WTC11 (cell line): ENCODE measurements at regions not wholly inside any gene's neighbourhood (a gene's known extent, or its start where the extent isn't known, plus 50 kb on each side); places are given as distances from the start of the nearest gene placed in this dataset.

ENCODE experiments used
- ATAC-seq: fragments of 200-7000 bp; cut with Tn5 transposase; 2 replicates; pipeline ENCODE4 v1.10.0; 2021; ENCODE audit warnings: mild to moderate bottlenecking, moderate library complexity
- CTCF ChIA-PET: fragments of 300-600 bp; sonication (Branson Sonifier 250); formaldehyde crosslinking; loops from one replicate; lab custom pipeline; 2021; ENCODE audit warnings: antibody characterized with exemption; lab: Charles Lee
- POLR2A ChIA-PET: fragments of 350-600 bp; sonication (Branson Sonifier 250); formaldehyde crosslinking; loops from one replicate; lab custom pipeline; 2021; ENCODE audit warnings: antibody characterized with exemption; lab: Charles Lee
- DNase-seq: peaks from one replicate; pipeline ENCODE4 v3.0.0; 2021; ENCODE audit warnings: low spot score
- H3K27ac Mint-ChIP-seq: 2 replicates; pipeline ENCODE4 v1.8.0; 2021; ENCODE audit warnings: mixed read lengths
- H3K27me3 Mint-ChIP-seq: 2 replicates; pipeline ENCODE4 v1.8.0; 2021; ENCODE audit warnings: low read depth, mild to moderate bottlenecking, moderate library complexity, mixed read lengths
- H3K36me3 Mint-ChIP-seq: 2 replicates; pipeline ENCODE4 v1.8.0; 2021; ENCODE audit warnings: mixed read lengths
- H3K4me1 Mint-ChIP-seq: 2 replicates; pipeline ENCODE4 v1.8.0; 2022; ENCODE audit warnings: mixed read lengths
- H3K4me3 Mint-ChIP-seq: 2 replicates; pipeline ENCODE4 v1.8.0; 2021; ENCODE audit warnings: mild to moderate bottlenecking, moderate library complexity, mixed read lengths
- H3K9me3 Mint-ChIP-seq: 2 replicates; pipeline ENCODE4 v1.8.0; 2021; ENCODE audit warnings: mixed read lengths
- ATF2 ChIP-seq: sonication (generic); formaldehyde crosslinking; IDR thresholded peaks from 2 replicates; pipeline ENCODE4 v1.8.1; 2022; ENCODE audit warnings: low read depth, missing genetic modification reagents, borderline replicate concordance
- FOXK1 ChIP-seq: sonication (generic); formaldehyde crosslinking; IDR thresholded peaks from 2 replicates; pipeline ENCODE4 v1.8.0; 2022; ENCODE audit warnings: mild to moderate bottlenecking, moderate library complexity, missing genetic modification reagents
- JAZF1 ChIP-seq: fragments of 250-450 bp; sonication (Bioruptor Pico); IDR thresholded peaks from 2 replicates; pipeline ENCODE4 v1.9.0; 2021; ENCODE audit warnings: moderate library complexity, mild to moderate bottlenecking, inconsistent platforms
- MXD4 ChIP-seq: fragments of 250-450 bp; sonication (Bioruptor Pico); IDR thresholded peaks from 2 replicates; pipeline ENCODE4 v1.8.0; 2021; ENCODE audit warnings: mild to moderate bottlenecking, moderate library complexity, borderline replicate concordance
- NFYB ChIP-seq: sonication (generic); formaldehyde crosslinking; conservative IDR thresholded peaks from 2 replicates; pipeline ENCODE4 v1.8.0; 2022; ENCODE audit warnings: low read depth, missing genetic modification reagents
- PRRX2 ChIP-seq: fragments of 250-450 bp; sonication (Bioruptor Pico); IDR thresholded peaks from 2 replicates; pipeline ENCODE4 v1.8.0; 2021; ENCODE audit warnings: mild to moderate bottlenecking
- STAT6 ChIP-seq: sonication (generic); formaldehyde crosslinking; conservative IDR thresholded peaks from 2 replicates; pipeline ENCODE4 v1.8.1; 2023; ENCODE audit warnings: mild to moderate bottlenecking, low read depth, missing genetic modification reagents, moderate library complexity
- TEAD4 ChIP-seq: sonication (generic); formaldehyde crosslinking; IDR thresholded peaks from 2 replicates; pipeline ENCODE4 v1.8.0; 2022; ENCODE audit warnings: mild to moderate bottlenecking, missing genetic modification reagents
- USF1 ChIP-seq: sonication (generic); formaldehyde crosslinking; IDR thresholded peaks from 2 replicates; pipeline ENCODE4 v1.8.0; 2022; ENCODE audit warnings: mild to moderate bottlenecking, missing genetic modification reagents
- ZBTB21 ChIP-seq: sonication (generic); formaldehyde crosslinking; IDR thresholded peaks from 2 replicates; pipeline ENCODE4 v1.8.1; 2023; ENCODE audit warnings: mild to moderate bottlenecking, missing genetic modification reagents, borderline replicate concordance
- ZNF232 ChIP-seq: sonication (generic); formaldehyde crosslinking; IDR thresholded peaks from 2 replicates; pipeline ENCODE4 v1.8.0; 2022; ENCODE audit warnings: mild to moderate bottlenecking, missing genetic modification reagents
- TF ChIP-seq, protein P1 (sequence below): fragments of 250-450 bp; sonication (Bioruptor Pico); IDR thresholded peaks from 2 replicates; pipeline ENCODE4 v1.9.0; 2021; ENCODE audit warnings: moderate library complexity, mild to moderate bottlenecking, inconsistent platforms, borderline replicate concordance
- TF ChIP-seq, protein P2 (sequence below): fragments of 250-450 bp; sonication (Bioruptor Pico); conservative IDR thresholded peaks from 2 replicates; pipeline ENCODE4 v1.9.0; 2021; ENCODE audit warnings: mild to moderate bottlenecking
- TF ChIP-seq, protein P3 (sequence below): sonication (generic); formaldehyde crosslinking; IDR thresholded peaks from 2 replicates; pipeline ENCODE4 v1.8.1; 2023; ENCODE audit warnings: mild to moderate bottlenecking, missing genetic modification reagents
- TF ChIP-seq, protein P4 (sequence below): sonication (generic); formaldehyde crosslinking; IDR thresholded peaks from 2 replicates; pipeline ENCODE4 v1.8.0; 2023; ENCODE audit warnings: missing genetic modification reagents
- TF ChIP-seq, protein P5 (sequence below): sonication (generic); formaldehyde crosslinking; IDR thresholded peaks from 2 replicates; pipeline ENCODE4 v1.8.1; 2023; ENCODE audit warnings: mild to moderate bottlenecking, missing genetic modification reagents, borderline replicate concordance

- Mint-ChIP-seq H3K36me3 (peaks cover 9% of the 10 kb centered on the region), H3K27me3 (no peaks in the 10 kb centered on the region; the same call in 1 of the 2 replicates), H3K4me3 (no peak overlapping the region), H3K4me1 (no peaks in the 10 kb centered on the region), H3K9me3 (peaks cover 20% of the 10 kb centered on the region), H3K27ac (no peak overlapping the region)
- ChIA-PET CTCF (no interaction called here), POLR2A (no interaction called here)
- ATAC-seq (no peak), DNase-seq (no peak)
- TF ChIP-seq, protein P1, sequence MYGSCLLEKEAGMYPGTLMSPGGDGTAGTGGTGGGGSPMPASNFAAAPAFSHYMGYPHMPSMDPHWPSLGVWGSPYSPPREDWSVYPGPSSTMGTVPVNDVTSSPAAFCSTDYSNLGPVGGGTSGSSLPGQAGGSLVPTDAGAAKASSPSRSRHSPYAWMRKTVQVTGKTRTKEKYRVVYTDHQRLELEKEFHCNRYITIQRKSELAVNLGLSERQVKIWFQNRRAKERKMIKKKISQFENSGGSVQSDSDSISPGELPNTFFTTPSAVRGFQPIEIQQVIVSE (CRISPR knock-in tag), result no peak
- TF ChIP-seq NFYB (CRISPR knock-in tag), result no peak
- TF ChIP-seq ATF2 (CRISPR knock-in tag), result no peak
- no peak for TF ChIP-seq ZBTB21 (CRISPR knock-in tag)
- TF ChIP-seq, protein P2, sequence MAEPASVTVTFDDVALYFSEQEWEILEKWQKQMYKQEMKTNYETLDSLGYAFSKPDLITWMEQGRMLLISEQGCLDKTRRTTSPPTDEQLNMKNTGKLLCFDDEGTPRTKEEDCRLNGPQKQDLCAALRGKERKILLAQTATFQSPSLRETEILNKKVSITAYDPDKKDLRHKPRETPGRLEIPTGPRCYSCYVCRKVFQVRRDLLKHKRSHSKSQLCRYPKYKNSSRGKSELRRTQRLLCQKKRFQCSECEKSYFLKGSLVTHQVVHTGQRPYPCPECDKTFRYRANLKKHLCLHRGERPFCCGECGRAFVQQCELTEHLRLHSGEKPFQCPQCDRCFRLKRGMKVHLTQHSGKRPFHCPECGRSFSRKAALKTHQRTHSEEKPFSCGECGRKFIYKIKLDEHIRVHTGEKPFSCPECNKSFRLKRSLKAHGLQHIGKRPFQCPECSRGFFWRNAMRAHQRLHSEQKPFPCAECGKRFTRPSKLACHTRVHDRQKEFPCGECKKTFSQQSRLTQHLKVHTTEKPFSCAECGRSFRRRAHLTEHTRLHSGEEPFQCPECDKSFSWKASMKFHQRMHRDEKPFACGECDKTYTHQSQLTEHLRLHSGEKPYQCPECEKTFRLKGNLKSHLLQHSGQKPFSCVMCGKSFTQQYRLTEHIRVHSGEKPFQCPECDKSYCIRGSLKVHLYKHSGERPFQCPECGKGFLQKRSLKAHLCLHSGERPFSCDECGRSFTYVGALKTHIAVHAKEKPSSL, result no peak
These were observed 75.9 kb upstream of the TCF4 start for GRCh38 chr18:55663891-55664290.

- DNase-seq, result no peak
- H3K27ac Mint-ChIP-seq, result no peak overlapping the region
- H3K9me3 Mint-ChIP-seq, result peaks cover under 1% of the 10 kb centered on the region; the same call in 1 of the 2 replicates
- TF ChIP-seq, protein P3, sequence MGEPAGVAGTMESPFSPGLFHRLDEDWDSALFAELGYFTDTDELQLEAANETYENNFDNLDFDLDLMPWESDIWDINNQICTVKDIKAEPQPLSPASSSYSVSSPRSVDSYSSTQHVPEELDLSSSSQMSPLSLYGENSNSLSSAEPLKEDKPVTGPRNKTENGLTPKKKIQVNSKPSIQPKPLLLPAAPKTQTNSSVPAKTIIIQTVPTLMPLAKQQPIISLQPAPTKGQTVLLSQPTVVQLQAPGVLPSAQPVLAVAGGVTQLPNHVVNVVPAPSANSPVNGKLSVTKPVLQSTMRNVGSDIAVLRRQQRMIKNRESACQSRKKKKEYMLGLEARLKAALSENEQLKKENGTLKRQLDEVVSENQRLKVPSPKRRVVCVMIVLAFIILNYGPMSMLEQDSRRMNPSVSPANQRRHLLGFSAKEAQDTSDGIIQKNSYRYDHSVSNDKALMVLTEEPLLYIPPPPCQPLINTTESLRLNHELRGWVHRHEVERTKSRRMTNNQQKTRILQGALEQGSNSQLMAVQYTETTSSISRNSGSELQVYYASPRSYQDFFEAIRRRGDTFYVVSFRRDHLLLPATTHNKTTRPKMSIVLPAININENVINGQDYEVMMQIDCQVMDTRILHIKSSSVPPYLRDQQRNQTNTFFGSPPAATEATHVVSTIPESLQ (CRISPR knock-in tag), result no peak
- TF ChIP-seq, all 79 proteins: peak for 0
- H3K27me3 Mint-ChIP-seq, result no peaks in the 10 kb centered on the region
- ChIA-PET CTCF (no interaction called here), POLR2A (no interaction called here)
- ATAC-seq, result no peak
- H3K4me1 Mint-ChIP-seq, result no peaks in the 10 kb centered on the region
- no peaks in the 10 kb centered on the region for H3K36me3 Mint-ChIP-seq
- no peak overlapping the region for H3K4me3 Mint-ChIP-seq
These were observed 70.6 kb upstream of the TCF4 start for GRCh38 chr18:55658598-55658997.

DNA sequence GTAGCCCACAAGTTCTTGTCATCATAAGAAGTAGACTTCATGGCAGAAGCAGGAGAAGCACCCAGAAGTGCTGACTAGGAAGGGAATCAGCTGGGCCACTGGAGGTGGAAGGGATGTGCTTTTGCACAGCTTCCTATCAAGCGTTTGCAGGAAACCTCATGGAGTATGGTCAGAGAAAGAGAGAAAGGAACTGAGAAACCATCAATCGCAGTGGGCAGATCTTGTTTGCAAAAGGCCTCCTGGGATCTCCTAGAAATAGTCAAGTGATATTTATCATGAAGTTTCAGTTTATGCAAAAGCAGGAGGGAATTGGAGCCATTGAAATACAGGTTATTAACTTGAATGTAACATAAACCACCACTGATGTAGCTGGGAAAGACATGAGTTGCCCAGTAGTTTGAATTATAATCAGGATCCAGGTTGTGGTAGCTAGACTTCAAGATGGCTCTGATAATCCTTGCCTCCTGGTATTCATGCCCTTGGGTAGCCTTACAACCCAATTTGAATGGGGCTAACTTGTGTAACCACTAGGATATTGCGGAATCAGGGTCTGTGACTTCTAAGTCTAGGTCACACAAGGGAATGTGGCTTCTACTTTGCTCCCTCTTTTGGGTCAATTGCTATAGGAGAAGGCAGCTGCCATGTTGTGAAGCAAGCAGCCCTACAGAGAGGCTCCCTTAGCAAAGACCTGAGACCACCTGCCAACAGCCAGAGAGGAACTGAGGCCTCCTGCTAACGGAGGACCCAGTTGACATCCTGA lies 69.8 kb upstream of the TCF4 start:
- Mint-ChIP-seq H3K4me1 (no peaks in the 10 kb centered on the region), H3K27me3 (no peaks in the 10 kb centered on the region), H3K27ac (no peak overlapping the region), H3K4me3 (no peak overlapping the region), H3K9me3 (peaks cover 4% of the 10 kb centered on the region; the same call in 1 of the 2 replicates), H3K36me3 (no peaks in the 10 kb centered on the region)
- POLR2A ChIA-PET, result no interaction called here
- DNase-seq (no peak), ATAC-seq (no peak)
- CTCF ChIA-PET, result no interaction called here
- TF ChIP-seq FOXK1 (CRISPR knock-in tag) (no peak), PRRX2 (CRISPR knock-in tag) (no peak), JAZF1 (CRISPR knock-in tag) (no peak), USF1 (CRISPR knock-in tag) (no peak), STAT6 (no peak), TEAD4 (CRISPR knock-in tag) (no peak), MXD4 (no peak), ZNF232 (CRISPR knock-in tag) (no peak)
- TF ChIP-seq, protein P4, sequence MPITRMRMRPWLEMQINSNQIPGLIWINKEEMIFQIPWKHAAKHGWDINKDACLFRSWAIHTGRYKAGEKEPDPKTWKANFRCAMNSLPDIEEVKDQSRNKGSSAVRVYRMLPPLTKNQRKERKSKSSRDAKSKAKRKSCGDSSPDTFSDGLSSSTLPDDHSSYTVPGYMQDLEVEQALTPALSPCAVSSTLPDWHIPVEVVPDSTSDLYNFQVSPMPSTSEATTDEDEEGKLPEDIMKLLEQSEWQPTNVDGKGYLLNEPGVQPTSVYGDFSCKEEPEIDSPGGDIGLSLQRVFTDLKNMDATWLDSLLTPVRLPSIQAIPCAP (CRISPR knock-in tag), result no peak
- TF ChIP-seq, protein P5, sequence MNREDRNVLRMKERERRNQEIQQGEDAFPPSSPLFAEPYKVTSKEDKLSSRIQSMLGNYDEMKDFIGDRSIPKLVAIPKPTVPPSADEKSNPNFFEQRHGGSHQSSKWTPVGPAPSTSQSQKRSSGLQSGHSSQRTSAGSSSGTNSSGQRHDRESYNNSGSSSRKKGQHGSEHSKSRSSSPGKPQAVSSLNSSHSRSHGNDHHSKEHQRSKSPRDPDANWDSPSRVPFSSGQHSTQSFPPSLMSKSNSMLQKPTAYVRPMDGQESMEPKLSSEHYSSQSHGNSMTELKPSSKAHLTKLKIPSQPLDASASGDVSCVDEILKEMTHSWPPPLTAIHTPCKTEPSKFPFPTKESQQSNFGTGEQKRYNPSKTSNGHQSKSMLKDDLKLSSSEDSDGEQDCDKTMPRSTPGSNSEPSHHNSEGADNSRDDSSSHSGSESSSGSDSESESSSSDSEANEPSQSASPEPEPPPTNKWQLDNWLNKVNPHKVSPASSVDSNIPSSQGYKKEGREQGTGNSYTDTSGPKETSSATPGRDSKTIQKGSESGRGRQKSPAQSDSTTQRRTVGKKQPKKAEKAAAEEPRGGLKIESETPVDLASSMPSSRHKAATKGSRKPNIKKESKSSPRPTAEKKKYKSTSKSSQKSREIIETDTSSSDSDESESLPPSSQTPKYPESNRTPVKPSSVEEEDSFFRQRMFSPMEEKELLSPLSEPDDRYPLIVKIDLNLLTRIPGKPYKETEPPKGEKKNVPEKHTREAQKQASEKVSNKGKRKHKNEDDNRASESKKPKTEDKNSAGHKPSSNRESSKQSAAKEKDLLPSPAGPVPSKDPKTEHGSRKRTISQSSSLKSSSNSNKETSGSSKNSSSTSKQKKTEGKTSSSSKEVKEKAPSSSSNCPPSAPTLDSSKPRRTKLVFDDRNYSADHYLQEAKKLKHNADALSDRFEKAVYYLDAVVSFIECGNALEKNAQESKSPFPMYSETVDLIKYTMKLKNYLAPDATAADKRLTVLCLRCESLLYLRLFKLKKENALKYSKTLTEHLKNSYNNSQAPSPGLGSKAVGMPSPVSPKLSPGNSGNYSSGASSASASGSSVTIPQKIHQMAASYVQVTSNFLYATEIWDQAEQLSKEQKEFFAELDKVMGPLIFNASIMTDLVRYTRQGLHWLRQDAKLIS (CRISPR knock-in tag), result no peak
